SW 1271 (cell line): ENCODE measurements at regions not wholly inside any gene's neighbourhood (a gene's known extent, or its start where the extent isn't known, plus 50 kb on each side); places are given as distances from the start of the nearest gene placed in this dataset.
"Not testable (repeated sequence)": the region's sequence is repeated elsewhere in the genome, so short reads cannot be mapped to it uniquely, and the experiment has no call there.

Experiments used
- DNase-seq, 2 experiments: peaks; one replicate each; lab custom pipeline; 2025; lab: John Stamatoyannopoulos, UW

GRCh38 chr18:73681912-73682311, 465.7 kb downstream of the FBXO15 start:
- no peak for DNase-seq

GRCh38 chr18:73681398-73681797, 466.2 kb downstream of the FBXO15 start:
- no peak for DNase-seq

GRCh38 chr18:73679941-73680712, 467.5 kb downstream of the FBXO15 start:
- no peak for DNase-seq

- DNase-seq: no peak
Observed at GRCh38 chr18:73677450-73677849, 470.2 kb downstream of the FBXO15 start.

GRCh38 chr18:73674125-73674865, 473.3 kb downstream of the FBXO15 start:
- no peak for DNase-seq

- not testable (repeated sequence) for DNase-seq
Observed at GRCh38 chr18:73671480-73671879, 476.2 kb downstream of the FBXO15 start.

GRCh38 chr18:73670524-73670923, 477.1 kb downstream of the FBXO15 start:
- DNase-seq: no peak

GRCh38 chr18:73670039-73670438, 477.6 kb downstream of the FBXO15 start:
- DNase-seq: no peak

GRCh38 chr18:73669297-73669696, 478.3 kb downstream of the FBXO15 start:
- DNase-seq: no peak

GRCh38 chr18:73668051-73668450, 479.6 kb downstream of the FBXO15 start:
- no peak for DNase-seq

- no peak for DNase-seq
Observed at GRCh38 chr18:73666772-73667171, 480.9 kb downstream of the FBXO15 start.

GRCh38 chr18:73664896-73665295, 482.7 kb downstream of the FBXO15 start:
- no peak for DNase-seq

- no peak for DNase-seq
Observed at GRCh38 chr18:73663581-73663980, 484.1 kb downstream of the FBXO15 start.

- DNase-seq: no peak
Observed at GRCh38 chr18:73662421-73662820, 485.2 kb downstream of the FBXO15 start.

- DNase-seq: no peak
Observed at GRCh38 chr18:73660931-73661856, 486.4 kb downstream of the FBXO15 start.

GRCh38 chr18:73656691-73657090, 490.9 kb downstream of the FBXO15 start:
- no peak for DNase-seq

GRCh38 chr18:73653827-73654226, 493.8 kb downstream of the FBXO15 start:
- no peak for DNase-seq

- no peak for DNase-seq
Observed at GRCh38 chr18:73653251-73653650, 494.4 kb downstream of the FBXO15 start.

- DNase-seq: no peak
Observed at GRCh38 chr18:73647391-73647790, 500.2 kb downstream of the FBXO15 start.

GRCh38 chr18:73646772-73647171, 500.9 kb downstream of the FBXO15 start:
- DNase-seq: peak in 1 of 2 experiments; percentile 28

- DNase-seq: no peak
Observed at GRCh38 chr18:73646196-73646595, 501.4 kb downstream of the FBXO15 start.

- no peak for DNase-seq
Observed at GRCh38 chr18:73645160-73645715, 502.4 kb downstream of the FBXO15 start.
